ENCODE measurements at regions not wholly inside any gene's neighbourhood (a gene's known extent, or its start where the extent isn't known, plus 50 kb on each side); places are given as distances from the start of the nearest gene placed in this dataset.

DNA sequence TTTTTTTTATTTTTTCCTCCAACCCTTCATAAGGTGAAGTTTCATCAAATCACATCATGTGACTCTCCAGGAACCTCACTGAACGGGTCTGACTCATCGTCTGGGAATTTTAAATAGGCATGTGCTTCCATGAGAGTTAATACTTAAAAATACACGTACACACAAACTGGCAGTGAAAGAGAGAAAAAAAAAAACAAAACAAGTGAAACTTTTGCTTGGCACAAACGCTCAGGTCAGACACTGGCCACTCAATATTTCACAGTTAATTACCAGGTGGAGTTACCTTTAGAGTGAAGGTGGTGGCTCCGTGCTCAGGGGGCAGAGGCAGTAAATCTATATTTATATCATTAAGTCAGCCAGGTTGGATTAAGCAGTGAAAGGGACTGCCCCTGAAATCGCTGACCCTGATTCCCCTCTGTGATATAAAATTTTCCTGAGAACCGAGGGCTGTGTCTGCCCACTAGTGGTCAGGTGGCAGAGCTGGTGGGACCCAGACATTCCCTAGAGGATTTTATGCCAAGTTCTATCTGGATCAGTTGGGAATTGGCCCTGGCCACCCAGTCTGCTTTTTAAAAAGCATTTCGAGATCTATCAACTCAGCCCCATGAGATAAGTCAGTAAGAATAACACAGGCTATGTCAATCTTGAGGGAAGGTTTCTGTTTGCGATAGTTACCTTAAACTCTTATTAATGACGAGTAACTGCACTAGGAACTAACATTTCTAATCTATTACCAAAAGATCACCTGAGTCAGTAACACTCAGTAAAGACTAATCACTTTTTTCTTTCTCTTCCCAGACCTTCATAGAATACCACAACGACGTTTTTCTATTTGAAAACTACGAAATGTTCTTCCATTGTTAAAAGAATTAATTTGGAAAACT is 259.1 kb downstream of the HDGFL1 start:
- CTCF ChIA-PET, result no interaction called here
- H3K9me3 ChIP-seq (ENCODE audit: low read length), result no peaks in the 10 kb centered on the region
- no peaks in the 10 kb centered on the region for H3K4me1 Mint-ChIP-seq
- H3K4me3 ChIP-seq (ENCODE audit: low read length), result no peak overlapping the region
- H3K4me3 Mint-ChIP-seq, result no peak overlapping the region
- H3K27me3 Mint-ChIP-seq, result no peaks in the 10 kb centered on the region
- H3K27ac ChIP-seq (ENCODE audit: low read depth, low read length), result no peak overlapping the region
- POLR2A ChIA-PET, result no interaction called here
- no peaks in the 10 kb centered on the region for H3K36me3 Mint-ChIP-seq
- no peaks in the 10 kb centered on the region for H3K4me1 ChIP-seq (ENCODE audit: insufficient read depth, low read length)
- no peak overlapping the region for H3K27ac Mint-ChIP-seq
- no peaks in the 10 kb centered on the region for H3K36me3 ChIP-seq (ENCODE audit: insufficient read depth, low read length)
- H3K9me3 Mint-ChIP-seq, result peaks cover 0 to 4% (median 2%) of the 10 kb centered on the region in 5 donors
- no peak for DNase-seq
- H3K27me3 ChIP-seq (ENCODE audit: insufficient read depth, low read length, poor library complexity, severe bottlenecking), result no peaks in the 10 kb centered on the region

DNA sequence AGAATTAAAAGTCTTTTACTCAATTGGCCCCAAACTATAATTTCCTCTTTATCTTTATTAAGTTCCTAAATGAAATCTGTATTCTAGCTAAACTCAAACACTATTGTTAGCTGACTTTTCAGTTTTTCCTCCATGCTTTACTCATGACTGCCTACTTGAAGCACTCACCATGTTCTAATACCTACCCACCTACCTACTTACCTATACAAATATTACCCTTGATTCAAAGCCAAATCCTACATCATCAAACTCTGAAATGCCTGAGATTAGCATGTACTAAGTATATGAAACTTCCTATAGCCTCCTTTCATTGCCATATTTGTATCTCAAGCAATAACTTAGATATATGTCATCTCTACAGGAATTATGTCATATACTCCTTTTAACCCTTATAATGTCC is 259.7 kb downstream of the HDGFL1 start:
- H3K27ac Mint-ChIP-seq, result no peak overlapping the region
- ChIA-PET CTCF (no interaction called here), POLR2A (no interaction called here)
- H3K27me3 Mint-ChIP-seq, result no peaks in the 10 kb centered on the region
- no peaks in the 10 kb centered on the region for H3K4me1 ChIP-seq (ENCODE audit: insufficient read depth, low read length)
- no peak overlapping the region for H3K27ac ChIP-seq (ENCODE audit: low read depth, low read length)
- H3K36me3 Mint-ChIP-seq, result no peaks in the 10 kb centered on the region
- DNase-seq, result no peak
- no peak overlapping the region for H3K4me3 Mint-ChIP-seq
- H3K9me3 Mint-ChIP-seq, result peaks cover 0 to 8% (median 4%) of the 10 kb centered on the region in 5 donors
- no peaks in the 10 kb centered on the region for H3K27me3 ChIP-seq (ENCODE audit: insufficient read depth, low read length, poor library complexity, severe bottlenecking)
- H3K9me3 ChIP-seq (ENCODE audit: low read length), result no peaks in the 10 kb centered on the region
- no peaks in the 10 kb centered on the region for H3K4me1 Mint-ChIP-seq
- H3K36me3 ChIP-seq (ENCODE audit: insufficient read depth, low read length), result no peaks in the 10 kb centered on the region
- H3K4me3 ChIP-seq (ENCODE audit: low read length), result no peak overlapping the region

DNA sequence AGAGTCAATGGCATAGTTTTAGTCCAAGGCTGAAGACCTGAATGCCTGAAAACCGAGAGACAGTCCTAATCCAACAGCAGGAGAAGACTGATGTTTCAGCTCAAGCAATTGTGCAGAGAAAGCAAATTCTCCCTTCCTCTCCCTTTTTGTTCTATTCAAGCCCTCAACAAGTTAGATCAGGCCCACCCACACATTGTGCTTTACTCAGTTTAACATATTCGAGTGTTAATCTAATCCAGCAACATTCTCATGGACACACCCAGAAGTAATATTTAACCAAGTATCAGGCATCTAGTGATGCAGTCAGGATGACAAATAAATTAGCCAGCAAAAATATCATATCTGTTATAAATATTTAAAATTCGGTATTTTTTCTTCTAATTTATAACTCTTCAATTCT is 261.1 kb downstream of the HDGFL1 start:
- Histone ChIP-seq H3K4me1 (ENCODE audit: insufficient read depth, low read length) (no peaks in the 10 kb centered on the region), H3K4me3 (ENCODE audit: low read length) (no peak overlapping the region), H3K36me3 (ENCODE audit: insufficient read depth, low read length) (no peaks in the 10 kb centered on the region), H3K9me3 (ENCODE audit: low read length) (no peaks in the 10 kb centered on the region), H3K27me3 (ENCODE audit: insufficient read depth, low read length, poor library complexity, severe bottlenecking) (no peaks in the 10 kb centered on the region), H3K27ac (ENCODE audit: low read depth, low read length) (no peak overlapping the region)
- no peaks in the 10 kb centered on the region for H3K27me3 Mint-ChIP-seq
- CTCF ChIA-PET, result no interaction called here
- H3K27ac Mint-ChIP-seq, result no peak overlapping the region
- POLR2A ChIA-PET, result no interaction called here
- H3K4me3 Mint-ChIP-seq, result no peak overlapping the region
- DNase-seq, result no peak
- no peaks in the 10 kb centered on the region for H3K4me1 Mint-ChIP-seq
- H3K36me3 Mint-ChIP-seq, result no peaks in the 10 kb centered on the region
- peaks cover 7 to 16% (median 9%) of the 10 kb centered on the region in 5 donors for H3K9me3 Mint-ChIP-seq

DNA sequence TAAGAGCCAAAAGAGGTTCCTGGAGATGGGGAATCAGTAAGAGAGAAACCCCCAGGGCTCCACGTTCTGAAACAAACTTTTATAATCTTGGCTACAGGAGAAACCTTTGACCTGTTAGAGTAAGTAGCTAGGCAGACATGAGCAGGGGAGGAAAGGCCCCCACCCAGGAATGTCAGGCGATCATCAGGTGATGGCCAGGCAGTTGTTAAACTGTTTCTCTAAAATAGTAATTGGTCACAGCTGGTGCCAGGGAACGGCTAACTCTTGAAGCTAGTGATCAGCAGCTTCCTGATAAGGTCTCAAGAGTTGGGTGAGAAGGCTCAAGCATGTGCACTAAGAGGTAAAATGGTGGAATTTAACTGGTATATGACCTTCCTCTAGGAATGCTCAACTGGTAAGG is 263.8 kb downstream of the HDGFL1 start:
- Mint-ChIP-seq H3K9me3 (peaks cover 10 to 14% (median 13%) of the 10 kb centered on the region in 5 donors), H3K27ac (no peak overlapping the region), H3K4me1 (no peaks in the 10 kb centered on the region), H3K36me3 (no peaks in the 10 kb centered on the region), H3K27me3 (no peaks in the 10 kb centered on the region), H3K4me3 (no peak overlapping the region)
- ChIA-PET POLR2A (no interaction called here), CTCF (no interaction called here)
- no peaks in the 10 kb centered on the region for H3K4me1 ChIP-seq (ENCODE audit: insufficient read depth, low read length)
- DNase-seq, result no peak
- no peaks in the 10 kb centered on the region for H3K9me3 ChIP-seq (ENCODE audit: low read length)
- no peak overlapping the region for H3K27ac ChIP-seq (ENCODE audit: low read depth, low read length)
- no peaks in the 10 kb centered on the region for H3K36me3 ChIP-seq (ENCODE audit: insufficient read depth, low read length)
- H3K27me3 ChIP-seq (ENCODE audit: insufficient read depth, low read length, poor library complexity, severe bottlenecking), result no peaks in the 10 kb centered on the region
- no peak overlapping the region for H3K4me3 ChIP-seq (ENCODE audit: low read length)

DNA sequence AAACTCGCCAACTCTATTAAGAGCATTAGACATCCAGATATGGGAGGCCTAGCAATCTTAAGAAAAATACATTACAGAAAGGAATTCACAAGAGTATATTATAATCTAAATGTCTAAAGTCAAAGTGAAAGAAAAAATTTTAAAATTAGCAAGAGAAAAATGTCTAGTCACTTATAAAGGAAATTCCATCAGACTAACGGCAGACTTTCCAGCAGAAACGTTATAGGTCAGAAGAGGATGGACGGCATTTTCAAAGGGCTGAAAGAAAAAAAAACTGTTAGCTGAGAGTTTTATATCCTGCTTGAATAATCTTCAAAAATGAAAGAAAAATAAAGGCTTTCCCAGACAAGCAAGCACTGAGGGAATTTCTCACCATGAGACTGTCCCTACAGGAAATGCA is 269.0 kb downstream of the HDGFL1 start:
- no peaks in the 10 kb centered on the region for H3K27me3 ChIP-seq (ENCODE audit: insufficient read depth, low read length, poor library complexity, severe bottlenecking)
- Mint-ChIP-seq H3K36me3 (no peaks in the 10 kb centered on the region), H3K4me1 (no peaks in the 10 kb centered on the region), H3K27me3 (no peaks in the 10 kb centered on the region), H3K9me3 (peaks cover 20 to 31% (median 24%) of the 10 kb centered on the region in 5 donors), H3K27ac (no peak overlapping the region), H3K4me3 (no peak overlapping the region)
- no peaks in the 10 kb centered on the region for H3K36me3 ChIP-seq (ENCODE audit: insufficient read depth, low read length)
- no peak overlapping the region for H3K4me3 ChIP-seq (ENCODE audit: low read length)
- DNase-seq, result no peak
- no peak overlapping the region for H3K27ac ChIP-seq (ENCODE audit: low read depth, low read length)
- no peaks in the 10 kb centered on the region for H3K4me1 ChIP-seq (ENCODE audit: insufficient read depth, low read length)
- ChIA-PET POLR2A (no interaction called here), CTCF (no interaction called here)
- no peaks in the 10 kb centered on the region for H3K9me3 ChIP-seq (ENCODE audit: low read length)

DNA sequence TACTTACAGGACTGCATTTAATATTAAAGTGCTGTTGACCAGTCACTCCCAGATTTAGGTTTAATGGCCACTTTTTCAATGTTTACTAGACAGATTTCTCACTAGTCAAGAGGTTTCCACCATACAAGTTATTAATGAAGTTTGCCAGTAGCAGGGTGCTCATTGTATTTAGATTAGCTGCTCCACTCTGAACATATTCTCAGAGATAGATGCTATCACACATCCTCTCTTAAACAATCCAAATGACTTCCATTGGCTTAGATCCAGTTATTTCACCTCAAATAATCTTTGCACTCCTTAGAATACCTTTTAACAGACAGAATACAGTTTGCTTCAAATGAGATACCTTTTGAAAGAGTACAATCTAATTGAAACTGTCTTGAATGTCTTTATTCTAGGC is 276.1 kb downstream of the HDGFL1 start:
- peaks cover 4 to 18% (median 11%) of the 10 kb centered on the region in 5 donors for H3K9me3 Mint-ChIP-seq
- H3K36me3 ChIP-seq (ENCODE audit: insufficient read depth, low read length), result no peaks in the 10 kb centered on the region
- ChIA-PET CTCF (no interaction called here), POLR2A (no interaction called here)
- H3K4me3 Mint-ChIP-seq, result no peak overlapping the region
- H3K9me3 ChIP-seq (ENCODE audit: low read length), result no peaks in the 10 kb centered on the region
- no peak overlapping the region for H3K27ac ChIP-seq (ENCODE audit: low read depth, low read length)
- H3K27me3 ChIP-seq (ENCODE audit: insufficient read depth, low read length, poor library complexity, severe bottlenecking), result no peaks in the 10 kb centered on the region
- no peak overlapping the region for H3K4me3 ChIP-seq (ENCODE audit: low read length)
- H3K27me3 Mint-ChIP-seq, result no peaks in the 10 kb centered on the region
- H3K36me3 Mint-ChIP-seq, result no peaks in the 10 kb centered on the region
- H3K4me1 Mint-ChIP-seq, result no peaks in the 10 kb centered on the region
- H3K27ac Mint-ChIP-seq, result no peak overlapping the region
- no peaks in the 10 kb centered on the region for H3K4me1 ChIP-seq (ENCODE audit: insufficient read depth, low read length)
- no peak for DNase-seq

DNA sequence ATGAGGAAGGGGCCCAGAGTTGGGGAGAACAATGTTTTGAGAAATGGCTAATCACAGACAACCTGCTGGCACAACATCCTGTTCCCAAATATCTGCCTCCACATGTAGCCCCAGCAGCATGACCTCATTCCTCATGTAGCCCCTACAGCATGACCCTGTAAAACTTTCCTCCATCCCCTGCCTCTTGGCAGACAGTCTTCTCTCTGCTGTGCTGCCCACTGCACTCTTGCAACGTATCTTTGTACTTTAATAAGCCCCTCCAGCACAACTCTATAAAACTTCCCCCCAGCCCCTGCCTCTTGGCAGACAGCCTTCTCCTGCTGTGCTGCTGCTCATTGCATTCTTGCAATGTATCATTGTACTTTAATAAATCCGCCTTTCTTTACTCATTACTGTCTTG is 278.8 kb downstream of the HDGFL1 start:
- Histone ChIP-seq H3K36me3 (ENCODE audit: insufficient read depth, low read length) (no peaks in the 10 kb centered on the region), H3K27ac (ENCODE audit: low read depth, low read length) (no peak overlapping the region), H3K4me1 (ENCODE audit: insufficient read depth, low read length) (no peaks in the 10 kb centered on the region), H3K9me3 (ENCODE audit: low read length) (no peaks in the 10 kb centered on the region), H3K27me3 (ENCODE audit: insufficient read depth, low read length, poor library complexity, severe bottlenecking) (no peaks in the 10 kb centered on the region), H3K4me3 (ENCODE audit: low read length) (no peak overlapping the region)
- no peak overlapping the region for H3K27ac Mint-ChIP-seq
- no peaks in the 10 kb centered on the region for H3K4me1 Mint-ChIP-seq
- DNase-seq, result no peak
- H3K4me3 Mint-ChIP-seq, result no peak overlapping the region
- H3K9me3 Mint-ChIP-seq, result peaks cover 3 to 15% (median 4%) of the 10 kb centered on the region in 5 donors
- ChIA-PET CTCF (no interaction called here), POLR2A (no interaction called here)
- no peaks in the 10 kb centered on the region for H3K27me3 Mint-ChIP-seq
- H3K36me3 Mint-ChIP-seq, result no peaks in the 10 kb centered on the region

DNA sequence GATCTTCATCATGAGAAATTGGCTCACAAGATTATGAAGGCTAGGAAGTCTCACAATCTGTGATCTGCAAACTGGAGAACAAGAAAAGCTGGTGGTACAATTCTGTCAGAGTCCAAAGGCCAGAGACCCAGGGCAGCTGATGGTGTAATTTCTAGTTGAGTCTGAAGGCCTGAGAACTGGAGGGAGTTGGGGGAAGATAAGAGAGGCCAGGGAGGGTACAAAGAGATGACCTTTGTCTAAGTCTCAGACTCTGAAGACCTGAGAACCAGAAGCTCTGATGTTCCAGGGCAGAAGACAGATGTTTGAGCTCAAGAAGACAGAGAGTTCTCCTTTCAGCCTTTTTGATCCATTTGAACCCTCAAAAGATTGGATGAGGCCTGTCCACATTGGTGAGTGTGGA is 280.6 kb downstream of the HDGFL1 start:
- Histone ChIP-seq H3K9me3 (ENCODE audit: low read length) (no peaks in the 10 kb centered on the region), H3K27ac (ENCODE audit: low read depth, low read length) (no peak overlapping the region), H3K36me3 (ENCODE audit: insufficient read depth, low read length) (no peaks in the 10 kb centered on the region), H3K4me1 (ENCODE audit: insufficient read depth, low read length) (no peaks in the 10 kb centered on the region), H3K4me3 (ENCODE audit: low read length) (no peak overlapping the region), H3K27me3 (ENCODE audit: insufficient read depth, low read length, poor library complexity, severe bottlenecking) (no peaks in the 10 kb centered on the region)
- H3K27me3 Mint-ChIP-seq, result no peaks in the 10 kb centered on the region
- H3K4me3 Mint-ChIP-seq, result no peak overlapping the region
- no peaks in the 10 kb centered on the region for H3K4me1 Mint-ChIP-seq
- ChIA-PET CTCF (no interaction called here), POLR2A (no interaction called here)
- peaks cover 2 to 15% (median 4%) of the 10 kb centered on the region in 5 donors for H3K9me3 Mint-ChIP-seq
- DNase-seq, result no peak
- peak overlapping the region in 1 of 8 donors; percentile 70 for H3K27ac Mint-ChIP-seq
- no peaks in the 10 kb centered on the region for H3K36me3 Mint-ChIP-seq

Data from CD8-positive, alpha-beta memory T cell (primary cell).